H9 (cell line): ENCODE measurements at regions not wholly inside any gene's neighbourhood (a gene's known extent, or its start where the extent isn't known, plus 50 kb on each side); places are given as distances from the start of the nearest gene placed in this dataset.

Experiments used
- DNase-seq: peaks from one replicate; pipeline ENCODE4 v3.0.0-alpha.2; 2017
- H2AFZ ChIP-seq: one replicate; pipeline ENCODE4 v1.6.1; 2013; ENCODE audit warnings: mild to moderate bottlenecking, low read length, control low read depth, moderate library complexity
- H2AK5ac ChIP-seq: 2 replicates; pipeline ENCODE4 v1.6.1; 2013; ENCODE audit warnings: low read length, control low read depth, mixed read lengths; ENCODE audit not compliant: insufficient read length
- H2BK120ac ChIP-seq: one replicate; pipeline ENCODE4 v1.6.1; 2013; ENCODE audit warnings: low read depth, mild to moderate bottlenecking, low read length, control low read depth, inconsistent platforms; ENCODE audit not compliant: poor library complexity, severe bottlenecking
- H2BK12ac ChIP-seq: 2 replicates; pipeline ENCODE4 v1.6.1; 2013; ENCODE audit warnings: low read length, control low read depth, mixed read lengths, low read depth; ENCODE audit not compliant: insufficient read length
- H2BK15ac ChIP-seq: 2 replicates; pipeline ENCODE4 v1.6.1; 2013; ENCODE audit warnings: low read depth, low read length, control low read depth
- H2BK20ac ChIP-seq: one replicate; pipeline ENCODE4 v1.6.1; 2013; ENCODE audit warnings: low read depth, mild to moderate bottlenecking, low read length, control low read depth, inconsistent platforms; ENCODE audit not compliant: poor library complexity, severe bottlenecking
- H2BK5ac ChIP-seq: 2 replicates; pipeline ENCODE4 v1.6.1; 2013; ENCODE audit warnings: low read length, control low read depth, mixed read lengths; ENCODE audit not compliant: insufficient read length
- H3K14ac ChIP-seq: 2 replicates; pipeline ENCODE4 v1.6.1; 2013; ENCODE audit warnings: low read length, control low read depth; ENCODE audit not compliant: insufficient read depth
- H3K18ac ChIP-seq: 2 replicates; pipeline ENCODE4 v1.6.1; 2013; ENCODE audit warnings: low read depth, mild to moderate bottlenecking, mixed read lengths, low read length, control low read depth; ENCODE audit not compliant: insufficient read length
- H3K23ac ChIP-seq: 2 replicates; pipeline ENCODE4 v1.6.1; 2013; ENCODE audit warnings: low read length, control low read depth, mixed read lengths, low read depth; ENCODE audit not compliant: insufficient read length
- H3K23me2 ChIP-seq: 2 replicates; pipeline ENCODE4 v1.6.1; 2013; ENCODE audit warnings: low read depth, mild to moderate bottlenecking, mixed read lengths, low read length, control low read depth; ENCODE audit not compliant: insufficient read length, poor library complexity, severe bottlenecking
- H3K27ac ChIP-seq: 2 replicates; pipeline ENCODE4 v1.5.1; 2013; ENCODE audit warnings: low read length, control low read depth, mixed read lengths, low read depth; ENCODE audit not compliant: insufficient read length
- H3K27me3 ChIP-seq: 2 replicates; pipeline ENCODE4 v1.6.1; 2013; ENCODE audit warnings: low read length, control low read depth, inconsistent platforms; ENCODE audit not compliant: insufficient read depth
- H3K4ac ChIP-seq: 2 replicates; pipeline ENCODE4 v1.6.1; 2013; ENCODE audit warnings: low read depth, mild to moderate bottlenecking, control low read depth, inconsistent platforms, low read length, moderate library complexity
- H3K4me1 ChIP-seq: 2 replicates; pipeline ENCODE4 v1.6.1; 2013; ENCODE audit warnings: low read length, control low read depth, inconsistent platforms; ENCODE audit not compliant: insufficient read depth
- H3K4me2 ChIP-seq: 2 replicates; pipeline ENCODE4 v1.6.1; 2013; ENCODE audit warnings: low read length, control low read depth, mixed read lengths; ENCODE audit not compliant: insufficient read length, insufficient read depth
- H3K56ac ChIP-seq: 2 replicates; pipeline ENCODE4 v1.6.1; 2013; ENCODE audit warnings: low read depth, mild to moderate bottlenecking, mixed read lengths, low read length, control low read depth; ENCODE audit not compliant: insufficient read length
- H3K79me1 ChIP-seq: 2 replicates; pipeline ENCODE4 v1.6.1; 2013; ENCODE audit warnings: low read depth, mild to moderate bottlenecking, moderate library complexity, low read length, control low read depth, inconsistent platforms; ENCODE audit not compliant: insufficient read depth, poor library complexity, severe bottlenecking
- H3K79me2 ChIP-seq: 2 replicates; pipeline ENCODE4 v1.6.1; 2013; ENCODE audit warnings: low read length, control low read depth, inconsistent platforms; ENCODE audit not compliant: insufficient read depth
- H3K9ac ChIP-seq: 2 replicates; pipeline ENCODE4 v1.6.1; 2013; ENCODE audit warnings: low read length, control low read depth, mixed read lengths; ENCODE audit not compliant: insufficient read length; ENCODE audit errors: extremely low read depth
- H3K9me3 ChIP-seq: one replicate; pipeline ENCODE4 v1.6.1; 2013; ENCODE audit warnings: low read depth, low read length, inconsistent platforms; ENCODE audit not compliant: control insufficient read depth
- H3T11ph ChIP-seq: one replicate; pipeline ENCODE4 v1.6.1; 2013; ENCODE audit warnings: mild to moderate bottlenecking, low read length, control low read depth, inconsistent platforms
- H4K20me1 ChIP-seq: one replicate; pipeline ENCODE4 v1.6.1; 2013; ENCODE audit not compliant: control insufficient read depth, insufficient read length, insufficient read depth
- H4K5ac ChIP-seq: 2 replicates; pipeline ENCODE4 v1.6.1; 2013; ENCODE audit warnings: low read depth, mild to moderate bottlenecking, mixed read lengths, low read length, control low read depth; ENCODE audit not compliant: insufficient read length
- H4K8ac ChIP-seq: replicated peaks from 2 replicates; pipeline ENCODE4 v1.6.1; 2013; ENCODE audit warnings: low read length, control low read depth, mixed read lengths, low read depth; ENCODE audit not compliant: insufficient read length
- H4K91ac ChIP-seq: 2 replicates; pipeline ENCODE4 v1.6.1; 2013; ENCODE audit warnings: low read depth, mild to moderate bottlenecking, moderate library complexity, mixed read lengths, low read length, control low read depth; ENCODE audit not compliant: insufficient read length
- H3K27ac Mint-ChIP-seq, 3 experiments: 2 replicates in 2 of 3; 3 replicates in 1 of 3; pipeline ENCODE4 v1.8.0; 2020 to 2021; ENCODE audit warnings: mixed read lengths in 3 of 3, mild to moderate bottlenecking in 1 of 3, moderate library complexity in 1 of 3
- H3K27me3 Mint-ChIP-seq: 2 replicates; pipeline ENCODE4 v1.8.0; 2021; ENCODE audit warnings: low read depth, mild to moderate bottlenecking, moderate library complexity, mixed read lengths
- H3K36me3 Mint-ChIP-seq, 3 experiments: 2 replicates in 2 of 3; 3 replicates in 1 of 3; pipeline ENCODE4 v1.8.0; 2020 to 2021; ENCODE audit warnings: low read depth in 3 of 3, mixed read lengths in 3 of 3; ENCODE audit not compliant: insufficient read depth in 1 of 3
- H3K4me1 Mint-ChIP-seq, 2 experiments: 2 replicates each; pipeline ENCODE4 v1.8.0; 2020; ENCODE audit warnings: mixed read lengths in 2 of 2
- H3K4me3 Mint-ChIP-seq, 2 experiments: 2 replicates in 1 of 2; 3 replicates in 1 of 2; pipeline ENCODE4 v1.8.0; 2020 to 2021; ENCODE audit warnings: mild to moderate bottlenecking in 2 of 2, mixed read lengths in 2 of 2, moderate library complexity in 1 of 2
- H3K9me3 Mint-ChIP-seq, 2 experiments: 2 replicates in 1 of 2; 3 replicates in 1 of 2; pipeline ENCODE4 v1.8.0; 2020; ENCODE audit warnings: mild to moderate bottlenecking in 2 of 2, mixed read lengths in 2 of 2, moderate library complexity in 1 of 2
- WGBS: extraction: QIAGEN DNeasy Blood & Tissue Kit; methylation state at CpG from one replicate; pipeline ENCODE4 v1.1.7; 2013; ENCODE audit warnings: missing lambda C conversion rate, low lambda C conversion rate, mixed read lengths; ENCODE audit not compliant: insufficient read length; ENCODE audit errors: extremely low coverage; 5-methylcytosine and 5-hydroxymethylcytosine counted together
- TF ChIP-seq, protein P1 (sequence below): fragments of 200-600 bp; sonication (generic); conservative IDR thresholded peaks from 3 replicates; pipeline ENCODE4 v1.8.0; 2021; ENCODE audit warnings: antibody characterized with exemption, mild to moderate bottlenecking

GRCh38 chr5:82397741-82398320 lies 119.7 kb upstream of the RPS23 start:
- no peaks in the 10 kb centered on the region for H3K23me2 ChIP-seq
- H3K27ac Mint-ChIP-seq = no peak overlapping the region
- H4K8ac ChIP-seq = no peak overlapping the region
- no peak overlapping the region for H2BK15ac ChIP-seq
- no peak overlapping the region for H3K9ac ChIP-seq
- WGBS = no CpG with 5 or more reads among the region's 3 CpGs
- no peak overlapping the region for H3T11ph ChIP-seq
- no peaks in the 10 kb centered on the region for H3K9me3 ChIP-seq
- H3K4me2 ChIP-seq = no peak overlapping the region
- no peak overlapping the region for H3K4ac ChIP-seq
- H2BK20ac ChIP-seq = no peak overlapping the region
- no peak overlapping the region for H3K23ac ChIP-seq
- no peak overlapping the region for H4K91ac ChIP-seq
- H3K18ac ChIP-seq = no peak overlapping the region
- peaks cover 0 to 11% of the 10 kb centered on the region in 2 experiments; a peak in 3 of 4 replicates for H3K4me1 Mint-ChIP-seq
- H3K27ac ChIP-seq = no peak overlapping the region
- DNase-seq = no peak
- H2BK120ac ChIP-seq = no peak overlapping the region
- H3K27me3 Mint-ChIP-seq = no peaks in the 10 kb centered on the region
- no peaks in the 10 kb centered on the region for H3K27me3 ChIP-seq
- H3K4me3 Mint-ChIP-seq = no peak overlapping the region
- H2AFZ ChIP-seq = no peak overlapping the region
- no peaks in the 10 kb centered on the region for H3K36me3 Mint-ChIP-seq
- H3K4me1 ChIP-seq = no peaks in the 10 kb centered on the region; the same call in 1 of the 2 replicates
- no peak overlapping the region for H2BK5ac ChIP-seq
- no peaks in the 10 kb centered on the region for H4K20me1 ChIP-seq
- H3K79me1 ChIP-seq = no peaks in the 10 kb centered on the region
- no peak overlapping the region for H4K5ac ChIP-seq
- H3K56ac ChIP-seq = no peak overlapping the region
- H3K9me3 Mint-ChIP-seq = no peaks in the 10 kb centered on the region
- no peak overlapping the region for H2BK12ac ChIP-seq
- H3K79me2 ChIP-seq = no peaks in the 10 kb centered on the region
- TF ChIP-seq, protein P1, sequence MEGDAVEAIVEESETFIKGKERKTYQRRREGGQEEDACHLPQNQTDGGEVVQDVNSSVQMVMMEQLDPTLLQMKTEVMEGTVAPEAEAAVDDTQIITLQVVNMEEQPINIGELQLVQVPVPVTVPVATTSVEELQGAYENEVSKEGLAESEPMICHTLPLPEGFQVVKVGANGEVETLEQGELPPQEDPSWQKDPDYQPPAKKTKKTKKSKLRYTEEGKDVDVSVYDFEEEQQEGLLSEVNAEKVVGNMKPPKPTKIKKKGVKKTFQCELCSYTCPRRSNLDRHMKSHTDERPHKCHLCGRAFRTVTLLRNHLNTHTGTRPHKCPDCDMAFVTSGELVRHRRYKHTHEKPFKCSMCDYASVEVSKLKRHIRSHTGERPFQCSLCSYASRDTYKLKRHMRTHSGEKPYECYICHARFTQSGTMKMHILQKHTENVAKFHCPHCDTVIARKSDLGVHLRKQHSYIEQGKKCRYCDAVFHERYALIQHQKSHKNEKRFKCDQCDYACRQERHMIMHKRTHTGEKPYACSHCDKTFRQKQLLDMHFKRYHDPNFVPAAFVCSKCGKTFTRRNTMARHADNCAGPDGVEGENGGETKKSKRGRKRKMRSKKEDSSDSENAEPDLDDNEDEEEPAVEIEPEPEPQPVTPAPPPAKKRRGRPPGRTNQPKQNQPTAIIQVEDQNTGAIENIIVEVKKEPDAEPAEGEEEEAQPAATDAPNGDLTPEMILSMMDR = no peak
- H3K14ac ChIP-seq = no peak overlapping the region
- H2AK5ac ChIP-seq = no peak overlapping the region
